HUES48 (cell line): ENCODE measurements at regions not wholly inside any gene's neighbourhood (a gene's known extent, or its start where the extent isn't known, plus 50 kb on each side); places are given as distances from the start of the nearest gene placed in this dataset.
A peak's percentile ranks its signal among the peaks of the same experiment; 100 is the strongest.

ENCODE experiments used
- H3K27ac ChIP-seq: one replicate; pipeline ENCODE4 v1.7.0; 2013; ENCODE audit warnings: low read depth, low read length, inconsistent platforms
- H3K27me3 ChIP-seq: 2 replicates; pipeline ENCODE4 v1.6.1; 2013; ENCODE audit warnings: mild to moderate bottlenecking, low read length; ENCODE audit not compliant: control insufficient read depth, insufficient read depth
- H3K36me3 ChIP-seq: 2 replicates; pipeline ENCODE4 v1.6.1; 2013; ENCODE audit warnings: low read length; ENCODE audit not compliant: control insufficient read depth, insufficient read depth
- H3K4me1 ChIP-seq: 2 replicates; pipeline ENCODE4 v1.6.1; 2013; ENCODE audit warnings: mild to moderate bottlenecking, low read length; ENCODE audit not compliant: control insufficient read depth, insufficient read depth
- H3K4me3 ChIP-seq: 2 replicates; pipeline ENCODE4 v1.5.1; 2013; ENCODE audit warnings: mild to moderate bottlenecking, low read depth, low read length
- H3K9ac ChIP-seq: 2 replicates; pipeline ENCODE4 v1.6.1; 2013; ENCODE audit warnings: mild to moderate bottlenecking, low read depth, low read length, moderate library complexity
- H3K9me3 ChIP-seq: 2 replicates; pipeline ENCODE4 v1.6.1; 2013; ENCODE audit warnings: low read length; ENCODE audit not compliant: control insufficient read depth, insufficient read depth

DNA sequence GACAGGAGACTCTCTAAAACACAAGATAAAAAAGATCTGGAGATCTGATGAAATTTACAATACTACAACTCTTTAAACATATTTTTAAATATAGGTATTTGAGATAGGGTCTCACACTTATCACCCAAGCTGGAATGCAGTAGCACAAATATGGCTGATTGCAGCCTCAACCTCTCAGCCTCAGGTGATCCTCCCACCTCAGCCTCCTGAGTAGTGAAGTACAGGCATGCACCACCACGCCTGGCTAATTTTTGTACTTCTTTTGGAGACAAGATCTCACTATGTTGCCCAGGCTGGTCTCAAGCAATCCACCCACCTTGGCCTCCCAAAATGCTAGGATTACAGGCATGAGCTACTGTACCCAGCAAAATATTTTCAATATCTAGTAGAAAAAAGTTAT, 170.0 kb upstream of the NR5A2 start:
- Histone ChIP-seq H3K4me3 (no peak overlapping the region), H3K36me3 (no peaks in the 10 kb centered on the region), H3K27ac (no peak overlapping the region), H3K27me3 (no peaks in the 10 kb centered on the region), H3K9ac (no peak overlapping the region), H3K9me3 (no peaks in the 10 kb centered on the region), H3K4me1 (peaks cover 14% of the 10 kb centered on the region)

DNA sequence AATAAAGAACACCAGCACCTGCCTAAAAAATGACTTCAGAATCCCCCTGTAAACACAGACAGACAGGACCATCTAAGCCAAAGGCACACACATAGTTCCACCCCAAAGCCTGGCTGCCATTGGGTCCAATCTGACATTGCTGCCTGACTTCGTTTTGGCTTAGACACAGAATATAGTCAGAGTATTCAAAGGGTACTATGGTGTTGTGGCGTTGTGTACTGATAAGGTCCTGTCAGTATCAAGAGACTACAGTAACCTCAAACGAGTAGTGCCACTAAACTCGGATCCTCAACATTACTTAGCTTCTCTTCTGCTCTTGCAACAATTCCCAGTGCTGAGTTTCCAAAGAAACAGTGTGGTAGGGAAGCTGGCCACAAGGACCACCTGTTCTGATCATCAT, 169.3 kb upstream of the NR5A2 start:
- H3K4me3 ChIP-seq, result no peak overlapping the region
- H3K36me3 ChIP-seq, result no peaks in the 10 kb centered on the region
- H3K9me3 ChIP-seq, result no peaks in the 10 kb centered on the region
- H3K9ac ChIP-seq, result no peak overlapping the region
- no peak overlapping the region for H3K27ac ChIP-seq
- no peaks in the 10 kb centered on the region for H3K27me3 ChIP-seq
- H3K4me1 ChIP-seq, result peaks cover 14% of the 10 kb centered on the region

DNA sequence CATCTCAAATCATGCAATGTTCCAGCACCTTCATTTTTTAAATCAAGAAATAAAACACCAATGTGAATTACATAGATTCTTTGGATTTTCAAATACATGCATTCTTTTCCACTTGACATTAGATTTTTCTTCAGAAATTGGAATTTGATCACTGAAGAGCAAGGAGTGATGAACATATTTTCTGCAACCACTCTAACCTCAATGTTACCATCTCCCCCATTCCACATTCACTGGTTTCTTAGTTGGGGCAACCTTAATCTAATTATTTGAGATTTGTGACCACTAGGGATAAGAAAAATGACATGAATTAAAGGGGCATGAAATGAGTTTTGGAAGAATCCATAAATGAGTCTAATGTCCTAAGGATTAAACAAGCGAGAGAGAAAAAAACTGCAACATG, 168.7 kb upstream of the NR5A2 start:
- H3K9me3 ChIP-seq, result no peaks in the 10 kb centered on the region
- H3K27me3 ChIP-seq, result no peaks in the 10 kb centered on the region
- peaks cover 14% of the 10 kb centered on the region for H3K4me1 ChIP-seq
- no peak overlapping the region for H3K4me3 ChIP-seq
- H3K36me3 ChIP-seq, result no peaks in the 10 kb centered on the region
- no peak overlapping the region for H3K27ac ChIP-seq
- no peak overlapping the region for H3K9ac ChIP-seq

DNA sequence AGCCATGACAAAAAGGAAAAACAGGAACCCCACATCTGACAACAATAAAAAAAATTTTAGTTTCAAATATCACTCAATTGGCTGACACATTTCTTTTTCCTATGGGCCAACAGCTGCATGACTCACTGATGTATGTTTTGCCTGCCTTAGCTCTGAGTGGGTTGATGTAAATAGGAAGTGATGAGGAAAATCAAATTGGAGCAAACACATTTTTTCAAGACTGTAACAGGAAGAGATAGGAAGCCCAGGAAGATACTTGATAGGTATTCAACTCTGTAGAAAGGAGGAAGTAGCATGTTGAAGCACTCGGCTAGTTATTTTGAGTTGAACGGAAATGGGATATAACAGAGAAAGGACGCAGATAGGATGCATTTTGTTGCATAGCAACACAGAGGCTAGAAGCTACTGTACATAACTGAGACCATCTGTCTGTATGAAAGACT, 168.0 kb upstream of the NR5A2 start:
- Histone ChIP-seq H3K36me3 (no peaks in the 10 kb centered on the region), H3K9me3 (no peaks in the 10 kb centered on the region), H3K27ac (no peak overlapping the region), H3K4me1 (peaks cover 14% of the 10 kb centered on the region), H3K9ac (no peak overlapping the region), H3K27me3 (no peaks in the 10 kb centered on the region), H3K4me3 (no peak overlapping the region)

DNA sequence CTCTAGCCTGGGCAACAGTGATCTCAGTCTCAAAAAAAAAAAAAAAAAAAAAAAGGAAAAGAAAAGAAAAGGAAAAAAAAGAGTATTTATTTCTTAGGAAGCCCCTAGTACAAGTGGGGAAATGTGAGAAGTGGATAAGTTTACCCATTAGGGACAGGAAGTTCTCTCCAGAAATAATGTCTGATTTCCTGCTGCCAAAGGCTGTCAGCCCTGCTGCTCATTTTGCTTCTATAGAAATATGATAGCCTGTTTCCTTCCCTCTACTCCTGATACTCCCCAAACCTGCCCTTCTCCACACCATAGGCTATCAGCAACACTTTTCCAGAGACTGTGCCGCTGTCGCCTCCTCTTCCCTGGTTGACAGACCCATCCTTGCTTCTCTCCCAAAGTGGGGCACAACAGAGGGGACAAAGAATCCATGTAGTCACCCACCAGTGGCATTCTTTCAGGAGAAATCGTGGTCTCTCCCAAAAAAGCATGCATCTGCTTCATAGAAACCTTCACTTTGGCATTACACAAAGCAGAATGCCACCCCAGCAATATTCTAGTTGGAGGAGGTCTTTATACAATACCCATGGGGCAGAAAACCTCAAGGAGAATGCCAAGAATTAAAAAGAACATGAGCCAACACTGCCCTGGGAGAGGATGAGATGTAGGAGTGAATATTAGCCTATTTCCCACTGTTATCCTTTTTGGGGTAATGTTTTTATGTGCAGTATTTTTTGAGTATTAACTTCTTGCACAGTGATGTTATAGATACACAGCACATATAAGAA, 166.3 kb upstream of the NR5A2 start:
- H3K4me3 ChIP-seq, result no peak overlapping the region
- no peaks in the 10 kb centered on the region for H3K9me3 ChIP-seq
- H3K27ac ChIP-seq, result no peak overlapping the region
- H3K9ac ChIP-seq, result no peak overlapping the region
- H3K4me1 ChIP-seq, result peaks cover 13% of the 10 kb centered on the region
- H3K27me3 ChIP-seq, result no peaks in the 10 kb centered on the region
- no peaks in the 10 kb centered on the region for H3K36me3 ChIP-seq

DNA sequence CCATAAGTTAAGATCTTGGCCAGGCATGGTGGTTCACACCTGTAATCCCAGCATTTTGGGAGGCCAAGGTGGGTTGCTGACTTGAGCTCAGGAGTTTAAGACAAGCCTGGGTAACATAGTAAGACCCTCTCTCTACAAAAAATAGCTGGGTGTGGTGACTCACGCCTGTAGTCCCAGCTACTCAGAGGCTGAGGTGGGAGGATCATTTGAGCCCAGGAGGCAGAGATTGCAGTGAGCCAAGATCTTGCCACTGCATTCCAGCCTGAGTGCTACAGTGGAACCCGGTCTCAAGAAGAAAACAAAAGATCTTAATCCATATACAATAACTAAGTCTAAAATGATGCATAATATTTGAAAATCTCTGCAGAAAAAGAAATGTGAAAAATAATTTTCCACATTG, 165.5 kb upstream of the NR5A2 start:
- H3K36me3 ChIP-seq, result no peaks in the 10 kb centered on the region
- H3K9me3 ChIP-seq, result no peaks in the 10 kb centered on the region
- H3K27me3 ChIP-seq, result no peaks in the 10 kb centered on the region

DNA sequence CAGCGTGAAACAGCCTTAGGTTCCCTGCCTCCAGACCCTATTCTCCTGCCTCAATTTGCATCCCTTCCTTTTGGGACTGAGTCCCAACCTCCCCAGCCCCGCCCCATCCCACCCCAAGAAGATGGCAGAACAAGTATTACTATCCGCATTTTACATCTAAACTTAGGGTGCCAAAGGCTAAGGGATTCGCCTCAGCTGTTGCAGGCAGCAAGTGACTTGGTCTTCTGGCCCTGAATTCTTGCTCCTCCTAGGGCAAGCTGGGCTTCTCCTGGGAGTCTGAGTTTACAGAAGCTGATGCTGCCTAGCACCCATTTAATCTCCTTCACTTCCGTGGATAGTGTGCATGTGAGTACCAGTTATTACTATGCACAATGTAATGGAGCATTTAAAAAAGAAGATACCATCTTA, 161.3 kb upstream of the NR5A2 start:
- Histone ChIP-seq H3K9ac (no peak overlapping the region), H3K4me3 (peak overlapping the region; percentile 26)

More for the DNA sequence above, 165.5 kb upstream of the NR5A2 start:
- H3K9ac ChIP-seq, result no peak overlapping the region
- H3K4me3 ChIP-seq, result no peak overlapping the region
- no peak overlapping the region for H3K27ac ChIP-seq
- peaks cover 13% of the 10 kb centered on the region for H3K4me1 ChIP-seq

DNA sequence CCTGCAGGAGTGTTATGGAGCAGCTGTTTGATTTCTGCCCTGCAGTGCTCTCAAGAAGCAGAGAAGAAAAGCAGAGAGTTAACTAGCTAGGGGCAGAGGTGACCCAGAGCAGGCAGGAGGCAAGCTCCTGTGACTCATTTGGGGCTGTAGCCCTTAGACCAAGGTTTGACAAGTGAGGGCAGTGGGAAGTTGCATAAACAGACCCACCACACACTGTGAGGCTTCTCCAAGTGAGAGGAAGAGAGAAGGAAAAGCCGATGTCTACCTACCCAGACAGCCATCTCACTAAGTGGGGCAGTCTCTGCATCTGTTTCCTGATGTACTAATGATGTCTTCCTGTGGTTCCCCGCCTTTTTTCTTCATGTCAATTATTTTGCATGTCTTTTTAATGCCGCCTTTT, 159.9 kb upstream of the NR5A2 start:
- Histone ChIP-seq H3K9me3 (no peaks in the 10 kb centered on the region), H3K36me3 (no peaks in the 10 kb centered on the region), H3K27ac (no peak overlapping the region), H3K9ac (no peak overlapping the region), H3K4me1 (peaks cover 13% of the 10 kb centered on the region), H3K4me3 (no peak overlapping the region), H3K27me3 (no peaks in the 10 kb centered on the region)

More for the DNA sequence above, 161.3 kb upstream of the NR5A2 start:
- no peaks in the 10 kb centered on the region for H3K27me3 ChIP-seq
- peaks cover 13% of the 10 kb centered on the region for H3K4me1 ChIP-seq
- H3K27ac ChIP-seq, result peak overlapping the region; percentile 69
- H3K9me3 ChIP-seq, result no peaks in the 10 kb centered on the region
- no peaks in the 10 kb centered on the region for H3K36me3 ChIP-seq

DNA sequence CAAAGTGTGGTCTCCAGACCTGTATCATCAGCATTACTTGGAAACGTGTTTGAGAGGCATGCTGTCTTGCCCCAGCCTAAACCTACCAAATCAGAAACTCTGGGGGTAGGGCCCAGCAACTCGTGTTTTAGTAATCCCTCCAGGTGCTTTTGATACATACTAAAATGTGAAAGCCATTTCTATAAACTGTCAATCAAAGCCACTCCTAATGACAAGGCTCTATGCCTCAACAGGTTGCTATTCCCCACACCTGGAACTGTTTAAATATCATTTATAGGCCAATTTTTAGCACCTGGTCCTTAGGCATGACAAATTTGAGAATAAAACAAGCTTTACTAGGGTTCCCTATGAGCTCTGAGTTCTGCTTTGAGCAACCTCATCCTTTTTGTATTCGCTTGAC, 158.7 kb upstream of the NR5A2 start:
- Histone ChIP-seq H3K27ac (no peak overlapping the region), H3K36me3 (no peaks in the 10 kb centered on the region), H3K27me3 (no peaks in the 10 kb centered on the region), H3K9me3 (no peaks in the 10 kb centered on the region), H3K9ac (no peak overlapping the region), H3K4me3 (no peak overlapping the region), H3K4me1 (peaks cover 13% of the 10 kb centered on the region)

DNA sequence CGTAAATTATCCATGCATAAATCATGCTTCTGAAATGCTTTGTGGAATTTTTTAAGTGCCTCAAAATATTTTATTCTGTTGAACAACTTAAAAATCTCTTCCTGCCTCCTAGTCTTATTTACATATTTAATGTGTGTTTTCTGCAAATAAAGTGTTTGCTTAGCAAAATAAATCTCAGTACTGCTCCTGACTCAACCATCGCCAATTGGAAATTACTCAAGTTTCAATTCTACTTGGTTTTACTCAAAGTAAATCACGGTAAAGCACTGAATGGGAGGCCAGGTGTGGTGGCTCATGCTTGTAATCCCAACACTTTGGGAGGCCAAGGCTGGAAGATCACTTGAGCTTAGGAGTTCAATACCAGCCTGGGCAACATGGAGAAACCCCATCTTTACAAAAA, 152.2 kb upstream of the NR5A2 start:
- Histone ChIP-seq H3K27ac (no peak overlapping the region), H3K4me1 (no peaks in the 10 kb centered on the region), H3K4me3 (no peak overlapping the region), H3K9me3 (no peaks in the 10 kb centered on the region), H3K36me3 (no peaks in the 10 kb centered on the region), H3K9ac (no peak overlapping the region), H3K27me3 (no peaks in the 10 kb centered on the region)

DNA sequence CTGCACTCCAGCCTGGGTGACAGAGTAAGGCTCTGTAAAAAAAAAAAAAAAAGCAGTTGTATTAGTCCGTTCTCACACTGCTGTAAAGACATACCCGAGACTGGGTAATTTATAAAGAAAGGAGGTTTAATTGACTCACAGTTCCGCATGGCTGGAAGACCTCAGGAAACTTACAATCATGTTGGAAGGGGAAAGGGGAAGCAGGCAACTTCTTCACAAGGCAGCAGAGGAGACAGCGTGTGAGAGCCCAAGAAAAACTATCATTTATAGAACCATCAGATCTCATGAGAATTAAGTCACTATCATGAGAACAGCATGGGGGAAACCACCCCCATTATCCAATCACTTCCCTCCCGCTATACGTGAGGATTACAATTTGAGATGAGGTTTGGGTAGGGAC, 151.7 kb upstream of the NR5A2 start:
- Histone ChIP-seq H3K4me1 (no peaks in the 10 kb centered on the region), H3K9ac (no peak overlapping the region), H3K36me3 (no peaks in the 10 kb centered on the region), H3K27ac (no peak overlapping the region), H3K4me3 (no peak overlapping the region), H3K9me3 (no peaks in the 10 kb centered on the region), H3K27me3 (no peaks in the 10 kb centered on the region)
